ENCODE measurements at regions not wholly inside any gene's neighbourhood (a gene's known extent, or its start where the extent isn't known, plus 50 kb on each side); places are given as distances from the start of the nearest gene placed in this dataset.

DNA sequence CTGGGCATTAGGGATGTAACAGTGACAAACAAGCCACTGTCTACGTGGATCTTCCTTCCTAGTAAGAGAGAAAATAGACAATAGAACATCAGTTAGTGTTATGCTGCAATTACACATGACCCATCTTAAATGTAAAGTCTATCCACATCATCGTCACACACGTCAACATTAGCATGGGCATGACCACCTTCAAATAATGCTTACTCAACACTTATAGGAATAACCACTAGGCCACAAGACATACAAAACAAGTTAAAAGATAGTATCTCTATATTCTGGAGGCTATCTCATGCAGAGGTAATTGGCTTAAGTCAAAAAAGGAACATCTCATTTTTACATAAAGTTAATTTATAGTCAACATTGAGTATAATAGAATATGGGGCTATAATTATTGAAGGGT is 156.5 kb downstream of the MOXD1 start:
- TF ChIP-seq, protein P1, sequence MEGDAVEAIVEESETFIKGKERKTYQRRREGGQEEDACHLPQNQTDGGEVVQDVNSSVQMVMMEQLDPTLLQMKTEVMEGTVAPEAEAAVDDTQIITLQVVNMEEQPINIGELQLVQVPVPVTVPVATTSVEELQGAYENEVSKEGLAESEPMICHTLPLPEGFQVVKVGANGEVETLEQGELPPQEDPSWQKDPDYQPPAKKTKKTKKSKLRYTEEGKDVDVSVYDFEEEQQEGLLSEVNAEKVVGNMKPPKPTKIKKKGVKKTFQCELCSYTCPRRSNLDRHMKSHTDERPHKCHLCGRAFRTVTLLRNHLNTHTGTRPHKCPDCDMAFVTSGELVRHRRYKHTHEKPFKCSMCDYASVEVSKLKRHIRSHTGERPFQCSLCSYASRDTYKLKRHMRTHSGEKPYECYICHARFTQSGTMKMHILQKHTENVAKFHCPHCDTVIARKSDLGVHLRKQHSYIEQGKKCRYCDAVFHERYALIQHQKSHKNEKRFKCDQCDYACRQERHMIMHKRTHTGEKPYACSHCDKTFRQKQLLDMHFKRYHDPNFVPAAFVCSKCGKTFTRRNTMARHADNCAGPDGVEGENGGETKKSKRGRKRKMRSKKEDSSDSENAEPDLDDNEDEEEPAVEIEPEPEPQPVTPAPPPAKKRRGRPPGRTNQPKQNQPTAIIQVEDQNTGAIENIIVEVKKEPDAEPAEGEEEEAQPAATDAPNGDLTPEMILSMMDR (IDR thresholded peaks at IDR 0.05) = no peak
- TF ChIP-seq POLR2AphosphoS5 (IDR thresholded peaks at IDR 0.05) (no peak), EP300 (IDR thresholded peaks at IDR 0.05) (no peak), POLR2A (IDR thresholded peaks at IDR 0.05; ENCODE audit: low read depth) (no peak)
- no peaks in the 10 kb centered on the region for H3K27me3 ChIP-seq
- intact Hi-C loops (cut with DNase I) = no loop called here

DNA sequence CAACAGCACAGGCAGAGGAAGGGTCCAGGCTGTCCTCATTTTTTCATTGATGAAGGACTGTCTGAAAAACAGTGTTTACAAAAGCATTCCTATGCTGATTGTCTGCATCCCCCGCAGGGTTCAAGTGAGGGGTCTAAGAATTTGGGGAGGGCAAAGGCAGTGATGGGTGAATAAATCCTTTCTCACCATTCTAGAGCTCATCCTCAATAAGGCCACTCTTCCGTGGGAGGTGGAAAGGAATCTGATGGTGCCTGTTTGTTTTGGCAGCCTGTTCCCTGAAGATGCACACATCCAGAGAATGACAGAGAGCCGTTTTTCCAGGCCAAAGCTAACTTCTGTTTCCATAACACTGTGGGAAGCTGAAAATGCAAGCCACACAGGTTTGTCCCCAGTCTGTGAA is 164.5 kb downstream of the MOXD1 start:
- Histone ChIP-seq H3K9me3 (no peaks in the 10 kb centered on the region), H3K36me3 (no peaks in the 10 kb centered on the region), H3K27ac (replicated peaks in 1 of 4) (no peak overlapping the region), H3K4me1 (no peaks in the 10 kb centered on the region), H3K27me3 (no peaks in the 10 kb centered on the region), H3K4me3 (no peak overlapping the region)
- TF ChIP-seq, protein P1 (IDR thresholded peaks at IDR 0.05) = no peak
- no peak for TF ChIP-seq POLR2AphosphoS5 (IDR thresholded peaks at IDR 0.05)
- no peak for TF ChIP-seq EP300 (IDR thresholded peaks at IDR 0.05)
- no peak for TF ChIP-seq POLR2A (IDR thresholded peaks at IDR 0.05; ENCODE audit: low read depth)
- 39% methylated on average over 3 of the region's 3 CpGs for WGBS
- DNase-seq (ENCODE audit: extremely low spot score) = no peak
- intact Hi-C loops (cut with DNase I) = no loop called here

More for the DNA sequence above, 156.5 kb downstream of the MOXD1 start:
- H3K27ac ChIP-seq (replicated peaks in 1 of 4) = no peak overlapping the region
- no peak for DNase-seq (ENCODE audit: extremely low spot score)
- H3K4me3 ChIP-seq = no peak overlapping the region
- H3K9me3 ChIP-seq = no peaks in the 10 kb centered on the region
- WGBS = 94% methylated on average over 3 of the region's 3 CpGs
- H3K4me1 ChIP-seq = no peaks in the 10 kb centered on the region
- no peaks in the 10 kb centered on the region for H3K36me3 ChIP-seq

DNA sequence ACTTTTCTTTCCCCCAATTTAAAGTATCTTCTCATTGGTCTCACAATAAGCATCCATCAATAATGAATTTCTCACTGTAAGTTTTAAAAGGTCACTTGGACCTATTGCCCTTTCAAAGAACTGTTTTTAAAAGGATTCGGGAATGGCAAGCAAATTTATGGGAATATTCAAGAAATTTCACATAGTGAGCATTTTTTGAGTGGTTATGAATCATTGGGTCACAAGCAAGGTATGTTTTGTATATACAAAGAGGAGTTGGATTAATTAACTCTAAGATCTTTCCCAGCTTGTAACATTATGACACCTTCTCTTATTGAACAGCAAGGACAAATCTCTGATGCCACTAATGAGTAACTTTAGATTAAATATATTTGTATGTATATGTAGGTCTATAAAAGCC is 165.0 kb downstream of the MOXD1 start:
- 58% methylated on average over 1 of the region's 1 CpG for WGBS
- DNase-seq (ENCODE audit: extremely low spot score) = no peak
- intact Hi-C loops (cut with DNase I) = no loop called here
- Histone ChIP-seq H3K27ac (replicated peaks in 1 of 4) (no peak overlapping the region), H3K4me1 (no peaks in the 10 kb centered on the region), H3K4me3 (no peak overlapping the region), H3K27me3 (no peaks in the 10 kb centered on the region), H3K9me3 (no peaks in the 10 kb centered on the region), H3K36me3 (no peaks in the 10 kb centered on the region)
- TF ChIP-seq, protein P1 (IDR thresholded peaks at IDR 0.05) = no peak
- TF ChIP-seq POLR2A (IDR thresholded peaks at IDR 0.05; ENCODE audit: low read depth) (no peak), POLR2AphosphoS5 (IDR thresholded peaks at IDR 0.05) (no peak), EP300 (IDR thresholded peaks at IDR 0.05) (no peak)

DNA sequence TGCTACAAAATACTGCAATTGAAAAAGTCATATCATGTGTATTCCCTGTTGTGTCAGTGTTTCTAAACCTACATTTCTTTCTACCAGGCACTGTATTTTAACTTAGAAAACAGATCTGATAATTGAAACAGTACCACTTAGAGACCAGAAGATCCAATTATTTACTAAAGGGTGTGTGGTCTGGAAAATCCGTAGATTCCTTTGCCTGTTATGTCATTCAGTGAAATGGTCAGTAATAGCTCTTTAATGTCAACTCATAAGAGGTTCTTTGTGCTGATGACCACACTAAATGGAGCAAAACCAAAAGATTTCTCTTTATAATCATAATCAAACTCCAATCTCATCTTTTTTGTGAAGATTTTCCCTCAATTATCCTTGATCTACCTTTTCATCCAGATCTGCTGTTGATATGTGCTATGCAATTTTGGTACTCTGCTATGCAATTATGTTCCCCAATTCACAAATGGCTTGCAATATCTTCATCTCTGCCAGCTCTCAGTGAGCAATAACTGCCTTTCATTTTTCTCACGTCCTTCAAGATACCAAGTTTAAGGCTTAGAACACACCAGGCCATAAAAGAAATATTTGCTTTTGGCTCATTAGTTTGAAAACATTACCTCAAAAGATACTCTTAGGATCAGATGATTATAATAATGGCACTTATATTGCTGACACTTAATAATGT is 165.5 kb downstream of the MOXD1 start:
- intact Hi-C loops (cut with DNase I) = no loop called here

More for the DNA sequence above, 165.5 kb downstream of the MOXD1 start:
- Histone ChIP-seq H3K9me3 (no peaks in the 10 kb centered on the region), H3K36me3 (no peaks in the 10 kb centered on the region), H3K4me1 (no peaks in the 10 kb centered on the region), H3K4me3 (no peak overlapping the region), H3K27me3 (no peaks in the 10 kb centered on the region), H3K27ac (replicated peaks in 1 of 4) (no peak overlapping the region)
- TF ChIP-seq, protein P1 (IDR thresholded peaks at IDR 0.05) = no peak
- TF ChIP-seq POLR2AphosphoS5 (IDR thresholded peaks at IDR 0.05) (no peak), POLR2A (IDR thresholded peaks at IDR 0.05; ENCODE audit: low read depth) (no peak), EP300 (IDR thresholded peaks at IDR 0.05) (no peak)
- 75% methylated on average over 2 of the region's 2 CpGs for WGBS
- DNase-seq (ENCODE audit: extremely low spot score) = no peak

All from esophagus muscularis mucosa (tissue), 4 donors.